Astrocyte of the cerebellum (primary cell): ENCODE measurements at regions not wholly inside any gene's neighbourhood (a gene's known extent, or its start where the extent isn't known, plus 50 kb on each side); places are given as distances from the start of the nearest gene placed in this dataset.

Experiments used
- DNase-seq: peaks from one replicate; pipeline ENCODE4 v3.0.0-alpha.2; 2011; ENCODE audit warnings: low read depth
- H3K4me3 ChIP-seq: 2 replicates; pipeline ENCODE4 v1.5.1; 2011; ENCODE audit warnings: mild to moderate bottlenecking, low read depth, low read length, moderate library complexity
- in situ Hi-C: cut with HindIII; loops from 2 replicates; pipeline ENCODE4 v1.10.0; 2017; ENCODE audit warnings: low sequenced_read_pairs
- TF ChIP-seq, protein P1 (sequence below): IDR thresholded peaks from 2 replicates; pipeline ENCODE4 v1.5.1; 2012; ENCODE audit warnings: low read length, low read depth, moderate library complexity, mild to moderate bottlenecking; ENCODE audit errors: missing control alignments

- TF ChIP-seq, protein P1, sequence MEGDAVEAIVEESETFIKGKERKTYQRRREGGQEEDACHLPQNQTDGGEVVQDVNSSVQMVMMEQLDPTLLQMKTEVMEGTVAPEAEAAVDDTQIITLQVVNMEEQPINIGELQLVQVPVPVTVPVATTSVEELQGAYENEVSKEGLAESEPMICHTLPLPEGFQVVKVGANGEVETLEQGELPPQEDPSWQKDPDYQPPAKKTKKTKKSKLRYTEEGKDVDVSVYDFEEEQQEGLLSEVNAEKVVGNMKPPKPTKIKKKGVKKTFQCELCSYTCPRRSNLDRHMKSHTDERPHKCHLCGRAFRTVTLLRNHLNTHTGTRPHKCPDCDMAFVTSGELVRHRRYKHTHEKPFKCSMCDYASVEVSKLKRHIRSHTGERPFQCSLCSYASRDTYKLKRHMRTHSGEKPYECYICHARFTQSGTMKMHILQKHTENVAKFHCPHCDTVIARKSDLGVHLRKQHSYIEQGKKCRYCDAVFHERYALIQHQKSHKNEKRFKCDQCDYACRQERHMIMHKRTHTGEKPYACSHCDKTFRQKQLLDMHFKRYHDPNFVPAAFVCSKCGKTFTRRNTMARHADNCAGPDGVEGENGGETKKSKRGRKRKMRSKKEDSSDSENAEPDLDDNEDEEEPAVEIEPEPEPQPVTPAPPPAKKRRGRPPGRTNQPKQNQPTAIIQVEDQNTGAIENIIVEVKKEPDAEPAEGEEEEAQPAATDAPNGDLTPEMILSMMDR = no peak
- in situ Hi-C loops = no loop called here
- H3K4me3 ChIP-seq = no peak overlapping the region
- peak; percentile 4 for DNase-seq
Observed at GRCh38 chr13:85590231-85590931, 208.8 kb downstream of the SLITRK6 start.

DNA sequence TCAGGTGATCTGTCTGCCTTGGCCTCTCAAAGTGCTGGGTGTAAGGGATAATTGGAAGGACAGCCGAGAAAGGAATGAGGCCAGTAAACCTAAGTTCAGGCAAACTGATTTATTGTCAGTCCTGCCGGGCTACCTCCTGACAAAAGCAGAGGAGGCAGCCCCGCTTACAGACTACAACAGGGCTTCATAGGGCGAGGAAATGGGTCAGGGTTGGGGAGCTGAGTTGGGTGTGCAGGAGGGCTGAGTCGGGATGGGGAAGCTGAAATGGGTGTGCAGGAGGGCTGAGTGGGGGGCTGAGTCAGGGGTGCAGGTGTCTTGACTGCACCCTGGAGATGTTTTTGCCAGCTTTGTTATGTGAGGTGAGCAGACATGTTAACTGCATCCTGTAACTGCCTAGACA, 210.2 kb downstream of the SLITRK6 start:
- DNase-seq = no peak
- TF ChIP-seq, protein P1 = no peak
- H3K4me3 ChIP-seq = no peak overlapping the region
- in situ Hi-C loops = no loop called here

DNA sequence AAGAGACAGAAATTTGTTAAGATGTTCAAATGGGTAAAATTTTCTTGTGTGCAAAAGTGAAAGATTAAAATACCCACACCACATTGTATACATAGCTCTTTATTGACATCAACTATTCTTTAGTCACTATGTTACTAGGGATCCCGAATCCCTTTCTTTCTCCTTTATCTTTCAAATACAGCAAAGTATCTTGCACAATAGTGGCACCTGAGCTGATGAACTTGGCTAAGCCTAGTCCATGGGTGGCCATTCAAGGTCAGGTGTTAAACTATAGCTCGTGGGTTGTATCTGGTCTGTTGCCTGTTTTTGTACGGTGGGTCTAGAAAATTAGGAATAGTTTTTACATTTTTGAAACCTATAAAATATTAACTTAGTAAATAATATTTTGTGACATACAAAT, 210.9 kb downstream of the SLITRK6 start:
- in situ Hi-C loops = no loop called here
- H3K4me3 ChIP-seq = no peak overlapping the region
- TF ChIP-seq, protein P1 = no peak
- DNase-seq = no peak

- DNase-seq = no peak
- TF ChIP-seq, protein P1 = no peak
- in situ Hi-C loops = no loop called here
- H3K4me3 ChIP-seq = no peak overlapping the region
Observed at GRCh38 chr13:85586856-85587255, 212.4 kb downstream of the SLITRK6 start.

DNA sequence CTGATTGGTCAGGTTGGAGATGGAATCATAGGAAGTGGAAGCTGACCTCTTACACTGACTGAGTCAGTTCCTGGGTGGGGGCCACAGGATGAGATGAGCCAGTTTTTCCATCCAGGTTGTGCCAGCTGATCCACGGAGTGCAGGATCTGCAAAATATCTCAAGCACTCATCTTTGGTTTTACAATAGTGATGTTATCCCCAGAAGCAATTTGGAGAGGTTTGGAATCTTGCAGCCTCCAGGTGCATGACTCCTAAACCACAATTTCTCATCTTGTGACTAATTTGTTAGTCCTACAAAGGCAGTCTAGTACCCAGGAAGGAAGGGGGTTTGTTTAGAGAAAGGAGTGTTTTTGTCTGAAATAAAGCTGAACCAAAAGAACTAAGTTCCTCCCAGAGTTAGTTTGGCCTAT, 212.8 kb downstream of the SLITRK6 start:
- peak; percentile 36 for DNase-seq
- TF ChIP-seq, protein P1 = no peak
- no peak overlapping the region for H3K4me3 ChIP-seq
- in situ Hi-C loops = no loop called here

DNA sequence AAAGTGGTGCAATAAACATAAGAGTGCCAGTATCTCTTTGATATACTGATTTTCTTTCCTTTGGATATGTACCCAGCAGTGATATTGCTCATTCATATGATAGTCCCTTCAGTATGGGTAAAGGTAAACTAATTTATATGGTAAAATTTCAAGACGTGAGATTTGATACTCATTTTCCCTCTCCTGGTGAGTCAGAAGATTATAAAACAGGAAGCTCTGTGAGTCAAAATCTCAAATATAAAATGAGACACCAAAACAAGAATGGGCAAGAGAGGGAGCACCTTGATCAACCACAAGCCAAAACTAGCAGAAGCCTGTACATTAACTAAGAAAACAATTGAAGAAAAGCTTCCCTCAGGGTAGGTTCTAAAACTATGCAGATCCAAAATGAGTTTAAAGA, 216.3 kb downstream of the SLITRK6 start:
- TF ChIP-seq, protein P1 = no peak
- DNase-seq = no peak
- in situ Hi-C loops = no loop called here
- no peak overlapping the region for H3K4me3 ChIP-seq
